HG02970 (cell line): ENCODE measurements at regions not wholly inside any gene's neighbourhood (a gene's known extent, or its start where the extent isn't known, plus 50 kb on each side); places are given as distances from the start of the nearest gene placed in this dataset.
"Not testable (repeated sequence)": the region's sequence is repeated elsewhere in the genome, so short reads cannot be mapped to it uniquely, and the experiment has no call there.

Source experiments
- ATAC-seq: cut with Tn5 transposase; IDR thresholded peaks from one replicate; pipeline ENCODE4 v1.9.1; 2021; ENCODE audit warnings: mild to moderate bottlenecking, moderate library complexity, moderate number of reproducible peaks; ENCODE audit not compliant: unreplicated experiment, low FRiP score

DNA sequence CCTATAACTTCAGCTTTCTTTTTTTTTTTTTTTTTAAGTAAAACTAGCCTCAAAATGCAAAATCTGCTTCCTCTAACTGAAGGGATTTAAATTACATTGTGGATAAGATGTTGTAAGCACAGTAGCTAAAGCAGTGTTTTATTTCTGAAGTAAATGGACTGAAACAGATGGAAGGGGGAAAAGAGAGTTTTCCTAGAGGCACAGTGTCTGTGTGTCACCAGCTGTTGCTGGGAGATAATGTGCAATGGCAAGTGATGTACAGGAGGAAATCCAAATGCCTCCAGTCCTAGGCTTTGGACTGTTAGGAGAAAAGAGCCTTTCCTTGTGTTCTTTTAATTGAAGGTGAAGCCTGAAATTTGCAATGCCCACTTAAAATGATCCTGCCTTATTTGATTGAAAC, 672.1 kb downstream of the GRXCR1 start:
- no peak for ATAC-seq

- no peak for ATAC-seq
Observed at GRCh38 chr4:43567644-43568043, 675.1 kb downstream of the GRXCR1 start.

DNA sequence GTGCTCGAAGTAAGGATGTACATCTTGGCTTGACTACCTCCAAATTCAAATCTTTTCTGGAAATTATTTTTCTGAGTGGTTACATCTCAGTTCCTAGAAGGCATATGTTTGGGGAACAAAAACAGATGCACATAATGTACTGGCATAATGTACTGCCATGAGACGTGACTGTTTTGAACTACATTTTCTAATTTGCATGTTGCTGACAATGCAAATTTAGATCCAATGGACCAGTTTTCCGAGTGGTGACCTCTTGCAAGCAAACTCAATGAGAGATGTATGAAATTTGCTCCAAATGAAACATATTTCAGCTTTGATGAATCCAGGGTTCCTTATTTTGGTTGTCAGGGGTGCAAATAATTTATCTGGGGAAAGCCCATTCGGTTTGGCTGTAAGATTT, 694.3 kb downstream of the GRXCR1 start:
- ATAC-seq = no peak

DNA sequence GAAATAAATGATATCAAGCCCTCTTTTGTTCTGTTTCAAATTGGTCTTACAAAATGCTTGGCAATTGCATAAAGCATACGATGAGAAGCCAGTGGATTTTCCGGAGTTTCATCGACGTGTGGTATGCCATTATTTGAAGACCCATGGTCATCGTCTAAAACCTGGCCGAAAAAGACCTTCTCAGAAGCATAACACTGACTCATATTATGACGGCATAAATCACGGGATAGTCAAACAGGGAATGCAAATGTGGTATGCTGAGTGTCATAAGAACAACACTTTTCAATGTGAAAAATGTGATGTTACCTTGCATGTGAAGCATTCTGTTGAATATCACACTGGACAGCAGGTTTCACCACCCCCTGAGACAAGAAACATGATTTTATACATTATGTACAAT, 695.2 kb downstream of the GRXCR1 start:
- no peak for ATAC-seq

DNA sequence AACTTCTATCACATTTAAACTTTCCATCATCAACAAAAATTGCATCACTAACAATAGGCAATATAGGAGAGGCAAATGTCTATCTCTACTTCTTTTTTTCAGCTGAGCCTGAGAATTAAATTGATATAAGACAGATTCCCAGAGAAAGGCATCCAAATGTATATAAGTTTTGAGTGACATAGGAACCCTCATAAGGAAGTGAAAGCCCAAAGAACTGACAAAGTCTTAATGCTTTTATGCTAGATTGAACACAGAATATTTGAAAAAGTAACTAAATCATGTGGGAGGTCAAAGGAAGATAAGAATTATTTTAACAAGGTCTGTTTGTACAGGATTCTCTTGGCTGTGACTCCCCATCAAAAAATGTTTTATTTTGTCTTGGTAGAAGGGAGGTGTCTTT, 714.9 kb downstream of the GRXCR1 start:
- ATAC-seq = no peak

- ATAC-seq = no peak
Observed at GRCh38 chr4:43607827-43608461, 715.4 kb downstream of the GRXCR1 start.

DNA sequence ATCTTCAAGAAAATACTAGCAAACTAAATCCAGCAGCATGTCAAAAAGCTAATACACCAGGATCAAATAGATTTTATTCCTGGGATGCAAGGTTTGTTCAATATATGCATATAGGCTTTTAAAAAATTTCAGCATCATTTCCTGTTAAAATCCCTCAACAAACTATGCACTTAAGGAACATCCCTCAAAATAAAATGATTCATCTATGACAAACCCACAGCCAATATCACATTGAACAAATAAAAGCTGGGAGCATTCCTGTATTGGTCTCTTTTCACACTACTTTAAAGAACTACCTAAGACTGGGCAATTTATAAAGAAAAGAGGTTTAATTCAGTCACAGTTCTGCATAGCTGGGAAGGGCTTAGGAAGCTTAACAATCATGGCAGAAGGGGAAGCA, 726.7 kb downstream of the GRXCR1 start:
- no peak for ATAC-seq

DNA sequence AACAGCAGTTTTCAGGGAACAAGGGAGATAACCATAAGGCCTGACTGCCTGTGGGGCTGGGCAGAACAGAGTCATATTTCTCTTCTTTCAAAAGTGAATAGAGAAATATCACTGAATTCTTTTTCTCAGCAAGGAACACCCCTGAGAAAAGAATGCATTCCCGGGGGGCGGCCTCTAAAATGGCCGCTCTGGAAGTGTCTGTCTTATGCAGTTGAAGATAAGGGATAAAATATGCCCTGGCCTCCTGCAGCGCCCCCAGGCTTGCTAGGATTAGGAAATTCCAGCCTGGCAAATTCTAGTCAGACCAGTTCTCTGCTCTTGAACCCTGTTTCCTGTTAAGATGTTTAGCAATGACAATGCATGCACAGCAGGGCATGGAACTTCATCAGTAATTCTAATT, 745.4 kb downstream of the GRXCR1 start:
- ATAC-seq = not testable (repeated sequence)

DNA sequence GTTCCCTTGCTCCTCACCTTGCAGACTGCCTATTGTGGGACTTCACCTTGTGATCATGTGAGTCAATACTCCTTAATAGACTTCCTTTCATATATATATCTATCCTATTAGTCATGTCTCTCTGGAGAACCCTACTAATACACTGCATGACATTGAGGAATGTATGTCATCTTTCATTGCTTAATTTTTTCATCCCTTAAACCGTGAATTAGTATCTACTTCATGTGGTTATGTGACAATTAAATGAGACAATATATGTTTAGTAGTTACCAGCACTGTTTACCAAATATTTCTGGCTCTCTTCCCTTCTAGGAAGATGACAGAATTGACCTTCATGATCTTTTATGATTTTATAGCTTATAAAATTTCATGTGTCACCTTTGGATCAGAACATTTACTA, 759.5 kb downstream of the GRXCR1 start:
- no peak for ATAC-seq

- not testable (repeated sequence) for ATAC-seq
Observed at GRCh38 chr4:43659547-43659946, 767.0 kb downstream of the GRXCR1 start.

- ATAC-seq = not testable (repeated sequence)
Observed at GRCh38 chr4:43672265-43672885, 776.2 kb downstream of the KCTD8 start.

DNA sequence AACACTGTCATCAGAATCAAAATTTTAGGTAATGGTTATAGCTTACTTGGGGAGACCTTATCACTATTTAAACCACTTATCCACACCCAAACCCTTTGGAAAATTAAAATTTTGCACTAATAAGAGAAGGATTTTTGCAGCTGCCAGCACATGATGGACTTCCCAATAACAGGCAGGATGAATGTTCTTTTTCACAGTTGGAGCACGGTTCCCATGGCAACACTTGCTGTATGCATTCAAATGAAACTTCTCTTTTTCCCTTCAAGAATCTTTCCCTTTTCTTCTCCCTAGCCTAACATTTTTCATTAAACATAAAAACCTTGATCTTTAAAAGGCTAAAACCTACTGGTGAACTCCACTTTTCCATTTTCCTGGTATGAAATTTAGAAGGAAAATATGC, 768.2 kb downstream of the KCTD8 start:
- no peak for ATAC-seq

GRCh38 chr4:43682551-43682950, 766.1 kb downstream of the KCTD8 start:
- ATAC-seq = no peak

DNA sequence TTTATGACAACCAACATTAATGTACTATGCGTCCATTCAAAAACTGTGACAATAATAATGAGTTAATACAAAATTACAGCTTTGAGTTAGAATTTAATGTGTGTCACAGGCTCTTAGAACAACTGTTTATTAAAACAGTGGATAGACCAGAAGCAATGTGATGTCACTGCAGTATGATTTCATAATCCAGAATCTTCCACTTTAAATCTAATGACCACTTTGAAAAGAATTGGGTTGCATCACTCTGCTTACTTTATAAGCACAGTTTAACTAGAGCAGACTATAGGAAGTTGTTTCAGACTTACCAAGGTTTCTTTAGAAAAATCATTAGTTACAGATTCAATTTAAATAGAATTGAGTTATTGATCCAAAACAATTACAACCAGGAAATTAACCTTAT, 758.5 kb downstream of the KCTD8 start:
- no peak for ATAC-seq

- no peak for ATAC-seq
Observed at GRCh38 chr4:43693876-43694275, 754.7 kb downstream of the KCTD8 start.

- ATAC-seq = no peak
Observed at GRCh38 chr4:43709443-43709842, 739.2 kb downstream of the KCTD8 start.

DNA sequence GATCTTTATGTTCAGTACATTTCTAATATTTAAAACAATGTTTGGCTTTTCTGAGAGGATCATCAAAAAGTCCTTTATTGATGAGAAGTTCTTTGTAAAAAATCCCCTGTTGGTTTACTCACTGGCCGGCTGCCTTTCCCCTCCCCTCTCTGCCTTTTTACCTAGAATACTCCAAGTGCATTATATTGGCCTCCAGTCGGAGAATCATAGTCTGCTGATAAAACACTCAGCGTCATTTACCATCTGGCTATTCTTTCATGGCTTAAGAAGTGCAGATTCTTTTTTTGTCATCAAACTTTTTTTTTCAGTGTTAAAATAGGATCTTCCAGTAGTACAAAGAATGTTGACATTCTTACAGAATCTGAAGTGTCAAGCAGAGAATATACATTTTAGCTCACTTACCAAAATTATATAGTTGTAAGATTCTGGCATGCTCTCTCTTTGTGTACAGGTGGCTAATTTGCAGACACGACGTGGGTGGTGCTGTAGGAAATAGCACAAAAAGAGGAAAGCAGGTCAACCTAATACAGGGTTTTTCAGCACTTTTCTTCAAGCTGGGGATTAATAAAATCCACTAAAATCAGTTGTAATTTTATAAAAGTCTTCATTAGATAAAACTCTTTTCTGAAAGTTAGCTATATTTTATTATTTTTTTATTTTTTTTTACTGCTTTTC, 731.8 kb downstream of the KCTD8 start:
- no peak for ATAC-seq

DNA sequence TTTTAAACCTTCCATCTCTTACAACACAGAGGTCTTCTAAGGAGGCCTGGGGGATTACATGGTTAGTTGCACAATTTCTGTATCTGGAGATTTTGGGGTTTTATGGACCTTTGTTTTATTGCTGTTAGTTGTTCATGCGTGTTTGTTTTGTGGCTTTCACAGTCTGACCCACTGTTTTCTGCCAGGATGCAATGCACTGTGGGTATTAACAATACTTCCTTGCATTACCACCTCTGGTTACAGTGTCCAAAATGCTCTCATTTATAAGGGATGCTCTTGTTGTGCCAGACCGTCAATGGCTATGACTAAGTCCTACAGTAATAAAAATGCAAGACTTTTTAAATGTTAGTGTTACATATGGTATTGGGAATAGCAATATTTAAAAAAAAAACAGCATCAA, 730.2 kb downstream of the KCTD8 start:
- ATAC-seq = no peak

GRCh38 chr4:43732829-43733426, 715.7 kb downstream of the KCTD8 start:
- no peak for ATAC-seq

- no peak for ATAC-seq
Observed at GRCh38 chr4:43742083-43742482, 706.5 kb downstream of the KCTD8 start.

- ATAC-seq = no peak
Observed at GRCh38 chr4:43754566-43754965, 694.0 kb downstream of the KCTD8 start.

GRCh38 chr4:43757147-43757546, 691.5 kb downstream of the KCTD8 start:
- ATAC-seq = no peak
